Smooth muscle cell (in vitro differentiated cells): ENCODE measurements at regions not wholly inside any gene's neighbourhood (a gene's known extent, or its start where the extent isn't known, plus 50 kb on each side); places are given as distances from the start of the nearest gene placed in this dataset.

ENCODE experiments used
- DNase-seq: peaks from one replicate; lab custom pipeline; 2025; ENCODE audit not compliant: unreplicated experiment; lab: John Stamatoyannopoulos, UW
- H2AFZ ChIP-seq: fragments of 200-600 bp; sonication (generic); 2 replicates; pipeline ENCODE4 v1.6.0; 2016; ENCODE audit warnings: antibody characterized with exemption, low read depth, mild to moderate bottlenecking
- H3F3A ChIP-seq: fragments of 200-600 bp; sonication (generic); 2 replicates; pipeline ENCODE4 v1.6.0; 2017; ENCODE audit warnings: antibody characterized with exemption, low read depth
- H3K27ac ChIP-seq: fragments of 200-600 bp; sonication (generic); 2 replicates; pipeline ENCODE4 v1.5.1; 2016; ENCODE audit warnings: low read depth, mild to moderate bottlenecking
- H3K27me3 ChIP-seq: fragments of 200-600 bp; sonication (generic); 2 replicates; pipeline ENCODE4 v1.6.1; 2016; ENCODE audit warnings: low read depth, mild to moderate bottlenecking
- H3K36me3 ChIP-seq: fragments of 200-600 bp; sonication (generic); 2 replicates; pipeline ENCODE4 v1.5.1; 2016; ENCODE audit warnings: low read depth
- H3K4me1 ChIP-seq: fragments of 200-600 bp; sonication (generic); 2 replicates; pipeline ENCODE4 v1.5.1; 2016; ENCODE audit warnings: low read depth
- H3K4me2 ChIP-seq: fragments of 200-600 bp; sonication (generic); 2 replicates; pipeline ENCODE4 v1.6.0; 2016; ENCODE audit warnings: mild to moderate bottlenecking
- H3K4me3 ChIP-seq: fragments of 200-600 bp; sonication (generic); 2 replicates; pipeline ENCODE4 v1.5.1; 2016; ENCODE audit warnings: mild to moderate bottlenecking
- H3K79me2 ChIP-seq: fragments of 200-600 bp; sonication (generic); 2 replicates; pipeline ENCODE4 v1.6.0; 2016; ENCODE audit warnings: low read depth, mild to moderate bottlenecking
- H3K9ac ChIP-seq: fragments of 200-600 bp; sonication (generic); 2 replicates; pipeline ENCODE4 v1.6.0; 2016; ENCODE audit warnings: low read depth
- H3K9me3 ChIP-seq: fragments of 200-600 bp; sonication (generic); replicated peaks from 2 replicates; pipeline ENCODE4 v1.5.1; 2016; ENCODE audit warnings: low read depth
- H4K20me1 ChIP-seq: fragments of 200-600 bp; sonication (generic); 2 replicates; pipeline ENCODE4 v1.6.0; 2016; ENCODE audit warnings: low read depth
- CTCF ChIP-seq: fragments of 200-600 bp; sonication (generic); IDR thresholded peaks from 2 replicates; pipeline ENCODE4 v1.5.1; 2017; ENCODE audit warnings: borderline replicate concordance, mild to moderate bottlenecking, antibody characterized with exemption; ENCODE audit not compliant: insufficient read depth, poor library complexity, severe bottlenecking
- WGBS: methylation state at CpG from one replicate; pipeline ENCODE4 v1.1.7; 2016; ENCODE audit warnings: low lambda C conversion rate; 5-methylcytosine and 5-hydroxymethylcytosine counted together

GRCh38 chr3:31027914-31028313, 133.5 kb upstream of the GADL1 start:
- no peaks in the 10 kb centered on the region for H3K27me3 ChIP-seq
- 99% methylated on average over 2 of the region's 2 CpGs for WGBS
- no peak for TF ChIP-seq CTCF
- H3K27ac ChIP-seq: no peak overlapping the region
- no peaks in the 10 kb centered on the region for H3K79me2 ChIP-seq
- H2AFZ ChIP-seq: no peak overlapping the region
- H3K9ac ChIP-seq: no peak overlapping the region
- no peak for DNase-seq
- no peak overlapping the region for H3K4me3 ChIP-seq
- H3K36me3 ChIP-seq: no peaks in the 10 kb centered on the region
- H3K4me2 ChIP-seq: no peak overlapping the region
- no peaks in the 10 kb centered on the region for H4K20me1 ChIP-seq
- H3F3A ChIP-seq: no peaks in the 10 kb centered on the region
- H3K4me1 ChIP-seq: no peaks in the 10 kb centered on the region
- no peaks in the 10 kb centered on the region for H3K9me3 ChIP-seq

- no peak overlapping the region for H3K4me2 ChIP-seq
- no peaks in the 10 kb centered on the region for H3K79me2 ChIP-seq
- no peaks in the 10 kb centered on the region for H3K36me3 ChIP-seq
- H2AFZ ChIP-seq: no peak overlapping the region
- no peaks in the 10 kb centered on the region for H3K4me1 ChIP-seq
- no peaks in the 10 kb centered on the region for H4K20me1 ChIP-seq
- no peak for DNase-seq
- no peak for TF ChIP-seq CTCF
- no peaks in the 10 kb centered on the region for H3K9me3 ChIP-seq
- no peak overlapping the region for H3K4me3 ChIP-seq
- WGBS: 88% methylated on average over 1 of the region's 1 CpG
- no peak overlapping the region for H3K27ac ChIP-seq
- no peaks in the 10 kb centered on the region for H3K27me3 ChIP-seq
- no peak overlapping the region for H3K9ac ChIP-seq
- no peaks in the 10 kb centered on the region for H3F3A ChIP-seq
Observed at GRCh38 chr3:31028766-31029165, 134.3 kb upstream of the GADL1 start.

GRCh38 chr3:31029706-31030105, 135.2 kb upstream of the GADL1 start:
- no peak for TF ChIP-seq CTCF
- Histone ChIP-seq H4K20me1 (no peaks in the 10 kb centered on the region), H3K4me2 (no peak overlapping the region), H3K27ac (no peak overlapping the region), H3F3A (no peaks in the 10 kb centered on the region), H3K4me3 (no peak overlapping the region), H3K4me1 (no peaks in the 10 kb centered on the region), H2AFZ (no peak overlapping the region), H3K27me3 (no peaks in the 10 kb centered on the region), H3K79me2 (no peaks in the 10 kb centered on the region), H3K9ac (no peak overlapping the region), H3K36me3 (no peaks in the 10 kb centered on the region), H3K9me3 (no peaks in the 10 kb centered on the region)
- DNase-seq: no peak
- WGBS: 71% methylated on average over 3 of the region's 3 CpGs

GRCh38 chr3:31035681-31036080, 141.2 kb upstream of the GADL1 start:
- WGBS: 55% methylated on average over 1 of the region's 1 CpG
- Histone ChIP-seq H3K27me3 (no peaks in the 10 kb centered on the region), H3K4me2 (no peak overlapping the region), H3K4me3 (no peak overlapping the region), H3K9me3 (no peaks in the 10 kb centered on the region), H3K27ac (no peak overlapping the region), H3K9ac (no peak overlapping the region), H4K20me1 (no peaks in the 10 kb centered on the region), H3F3A (no peaks in the 10 kb centered on the region), H3K36me3 (no peaks in the 10 kb centered on the region), H2AFZ (no peak overlapping the region), H3K79me2 (no peaks in the 10 kb centered on the region), H3K4me1 (no peaks in the 10 kb centered on the region)
- DNase-seq: no peak
- no peak for TF ChIP-seq CTCF
